A673 (cell line): ENCODE measurements at regions not wholly inside any gene's neighbourhood (a gene's known extent, or its start where the extent isn't known, plus 50 kb on each side); places are given as distances from the start of the nearest gene placed in this dataset.

ENCODE experiments used
- EZH2 ChIP-seq: fragments of 200-600 bp; sonication (generic); IDR thresholded peaks from 2 replicates; pipeline ENCODE4 v1.6.1; 2017; ENCODE audit warnings: borderline replicate concordance, low read depth, mild to moderate bottlenecking, mixed read lengths, antibody characterized with exemption, low read length; ENCODE audit not compliant: poor library complexity, severe bottlenecking
- TF ChIP-seq, protein P1 (sequence below): fragments of 300-800, 200-600 bp; sonication (generic); conservative IDR thresholded peaks from 2 replicates; pipeline ENCODE4 v1.5.1; 2017; ENCODE audit warnings: low read depth, mild to moderate bottlenecking, antibody characterized with exemption, low read length, moderate library complexity, mixed read lengths

DNA sequence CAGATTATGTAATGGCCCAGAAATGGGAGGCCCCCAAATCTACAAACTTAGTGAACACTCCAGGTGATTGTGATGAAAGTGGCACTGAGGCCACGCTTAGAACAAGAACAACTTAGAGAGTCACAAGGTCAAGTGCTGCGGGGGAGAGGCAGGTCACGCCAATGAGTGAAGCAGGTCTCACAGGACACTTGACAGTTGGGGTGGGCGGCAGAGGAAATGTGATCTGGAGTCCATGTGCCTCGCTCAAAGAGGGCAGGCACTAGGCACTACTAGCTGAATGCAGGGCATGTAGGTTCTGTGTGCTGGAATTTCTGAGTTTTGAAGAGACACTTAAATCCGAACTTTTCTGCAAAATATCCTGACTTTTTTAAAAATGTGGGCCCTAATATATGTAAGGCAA is 193.2 kb upstream of the RORB start:
- TF ChIP-seq, protein P1, sequence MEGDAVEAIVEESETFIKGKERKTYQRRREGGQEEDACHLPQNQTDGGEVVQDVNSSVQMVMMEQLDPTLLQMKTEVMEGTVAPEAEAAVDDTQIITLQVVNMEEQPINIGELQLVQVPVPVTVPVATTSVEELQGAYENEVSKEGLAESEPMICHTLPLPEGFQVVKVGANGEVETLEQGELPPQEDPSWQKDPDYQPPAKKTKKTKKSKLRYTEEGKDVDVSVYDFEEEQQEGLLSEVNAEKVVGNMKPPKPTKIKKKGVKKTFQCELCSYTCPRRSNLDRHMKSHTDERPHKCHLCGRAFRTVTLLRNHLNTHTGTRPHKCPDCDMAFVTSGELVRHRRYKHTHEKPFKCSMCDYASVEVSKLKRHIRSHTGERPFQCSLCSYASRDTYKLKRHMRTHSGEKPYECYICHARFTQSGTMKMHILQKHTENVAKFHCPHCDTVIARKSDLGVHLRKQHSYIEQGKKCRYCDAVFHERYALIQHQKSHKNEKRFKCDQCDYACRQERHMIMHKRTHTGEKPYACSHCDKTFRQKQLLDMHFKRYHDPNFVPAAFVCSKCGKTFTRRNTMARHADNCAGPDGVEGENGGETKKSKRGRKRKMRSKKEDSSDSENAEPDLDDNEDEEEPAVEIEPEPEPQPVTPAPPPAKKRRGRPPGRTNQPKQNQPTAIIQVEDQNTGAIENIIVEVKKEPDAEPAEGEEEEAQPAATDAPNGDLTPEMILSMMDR, result no peak
- TF ChIP-seq EZH2, result no peak
